Keratinocyte (primary cell): ENCODE measurements at regions not wholly inside any gene's neighbourhood (a gene's known extent, or its start where the extent isn't known, plus 50 kb on each side); places are given as distances from the start of the nearest gene placed in this dataset.
"Not testable (repeated sequence)": the region's sequence is repeated elsewhere in the genome, so short reads cannot be mapped to it uniquely, and the experiment has no call there.

ENCODE experiments used
- DNase-seq: peaks from one replicate; pipeline ENCODE4 v3.0.0-alpha.2; 2011; ENCODE audit warnings: low read depth, missing footprints, low spot score
- FAIRE-seq: peaks from 2 replicates; lab custom pipeline; 2011; peaks lifted over from hg19 to GRCh38; lab: Jason Lieb, UNC
- H2AFZ ChIP-seq: 2 replicates; pipeline ENCODE4 v1.6.0; 2012; ENCODE audit warnings: low read length, control low read depth, inconsistent platforms; ENCODE audit not compliant: control insufficient read depth
- H3K27ac ChIP-seq: 2 replicates; pipeline ENCODE4 v1.5.1; 2011; ENCODE audit warnings: low read length; ENCODE audit not compliant: control insufficient read depth, insufficient read depth
- H3K27me3 ChIP-seq: 3 replicates; pipeline ENCODE4 v1.6.0; 2011; ENCODE audit warnings: low read length; ENCODE audit not compliant: control insufficient read depth, insufficient read depth; ENCODE audit errors: extremely low read depth
- H3K36me3 ChIP-seq, 2 experiments: 2 replicates in 1 of 2; 3 replicates in 1 of 2; pipeline ENCODE4 v1.5.1; 2011; ENCODE audit warnings: low read length in 2 of 2, mild to moderate bottlenecking in 1 of 2; ENCODE audit not compliant: control insufficient read depth in 2 of 2, insufficient read depth in 2 of 2; ENCODE audit errors: extremely low read depth in 1 of 2
- H3K4me1 ChIP-seq: 3 replicates; pipeline ENCODE4 v1.5.1; 2011; ENCODE audit warnings: low read length; ENCODE audit not compliant: control insufficient read depth, insufficient read depth; ENCODE audit errors: extremely low read depth
- H3K4me2 ChIP-seq: 3 replicates; pipeline ENCODE4 v1.6.0; 2011; ENCODE audit warnings: low read depth, low read length; ENCODE audit not compliant: control insufficient read depth, insufficient read depth; ENCODE audit errors: extremely low read depth
- H3K4me3 ChIP-seq, 3 experiments: fragments of 200-600 bp in 1 of 3; sonication (generic) in 1 of 3; 2 replicates in 2 of 3; 3 replicates in 1 of 3; pipeline ENCODE4 v1.5.1; 2011 to 2016; ENCODE audit warnings: low read length in 3 of 3, mild to moderate bottlenecking in 3 of 3, control low read depth in 2 of 3, inconsistent platforms in 1 of 3, low read depth in 1 of 3, mixed read lengths in 1 of 3, mixed run types in 1 of 3, moderate library complexity in 1 of 3; ENCODE audit not compliant: control insufficient read depth in 2 of 3, insufficient read depth in 2 of 3; ENCODE audit errors: extremely low read depth in 1 of 3
- H3K79me2 ChIP-seq: 2 replicates; pipeline ENCODE4 v1.6.0; 2012; ENCODE audit warnings: low read length; ENCODE audit not compliant: control insufficient read depth, insufficient read depth
- H3K9ac ChIP-seq: 3 replicates; pipeline ENCODE4 v1.6.0; 2011; ENCODE audit warnings: low read length; ENCODE audit not compliant: control insufficient read depth, insufficient read depth; ENCODE audit errors: extremely low read depth
- H3K9me1 ChIP-seq: 3 replicates; pipeline ENCODE4 v1.6.0; 2011; ENCODE audit warnings: low read length; ENCODE audit not compliant: control insufficient read depth, insufficient read depth; ENCODE audit errors: extremely low read depth
- H3K9me3 ChIP-seq: 2 replicates; pipeline ENCODE4 v1.5.1; 2012; ENCODE audit warnings: low read depth, low read length; ENCODE audit not compliant: control insufficient read depth
- H4K20me1 ChIP-seq: 3 replicates; pipeline ENCODE4 v1.6.0; 2011; ENCODE audit warnings: low read length; ENCODE audit not compliant: control insufficient read depth, insufficient read depth; ENCODE audit errors: extremely low read depth
- EZH2 ChIP-seq: IDR thresholded peaks from one replicate; pipeline ENCODE4 v1.6.1; 2012; ENCODE audit warnings: inconsistent platforms, mild to moderate bottlenecking, low read length, moderate library complexity
- dilution Hi-C: fragments of 300-500 bp; cut with MboI; formaldehyde crosslinking; loops from one replicate; pipeline ENCODE4 v1.7.0; 2020; ENCODE audit warnings: low sequenced_read_pairs; ENCODE audit not compliant: extremely low pct_ligation_motif_present
- TF ChIP-seq, protein P1 (sequence below), 3 experiments: IDR thresholded peaks in 1 of 3; conservative IDR thresholded peaks in 1 of 3; optimal IDR thresholded peaks in 1 of 3; 2 replicates in 2 of 3; 3 replicates in 1 of 3; pipeline versions ENCODE3 to v1.5.1; 2011; ENCODE audit warnings: low read length in 3 of 3, mild to moderate bottlenecking in 3 of 3, moderate library complexity in 2 of 3, control low read depth in 1 of 3, inconsistent platforms in 1 of 3; ENCODE audit not compliant: insufficient read depth in 2 of 3; ENCODE audit errors: extremely low read depth in 1 of 3

DNA sequence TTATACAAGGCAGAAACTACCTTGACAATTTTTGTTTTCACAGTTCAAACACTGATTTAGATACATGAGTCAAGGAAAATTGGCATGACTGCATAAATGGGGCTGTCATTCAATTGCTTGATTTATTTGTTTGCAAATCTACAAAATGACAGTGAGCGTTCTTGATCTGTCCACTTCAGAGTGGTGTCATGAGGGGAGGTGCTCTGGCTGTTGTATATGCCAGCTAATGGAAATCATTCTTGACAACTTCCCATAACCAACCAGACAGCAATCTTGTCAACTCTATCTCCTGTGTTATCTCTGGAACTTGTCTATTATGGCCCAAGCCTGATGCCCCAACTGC is 120.6 kb upstream of the UGP2 start:
- Histone ChIP-seq H3K9me1 (no peaks in the 10 kb centered on the region), H3K4me1 (no peaks in the 10 kb centered on the region), H3K9ac (no peak overlapping the region), H3K27me3 (no peaks in the 10 kb centered on the region), H3K36me3 (no peaks in the 10 kb centered on the region), H4K20me1 (no peaks in the 10 kb centered on the region), H2AFZ (no peak overlapping the region), H3K79me2 (no peaks in the 10 kb centered on the region), H3K9me3 (no peaks in the 10 kb centered on the region), H3K27ac (no peak overlapping the region), H3K4me2 (no peak overlapping the region), H3K4me3 (no peak overlapping the region)
- TF ChIP-seq, protein P1, sequence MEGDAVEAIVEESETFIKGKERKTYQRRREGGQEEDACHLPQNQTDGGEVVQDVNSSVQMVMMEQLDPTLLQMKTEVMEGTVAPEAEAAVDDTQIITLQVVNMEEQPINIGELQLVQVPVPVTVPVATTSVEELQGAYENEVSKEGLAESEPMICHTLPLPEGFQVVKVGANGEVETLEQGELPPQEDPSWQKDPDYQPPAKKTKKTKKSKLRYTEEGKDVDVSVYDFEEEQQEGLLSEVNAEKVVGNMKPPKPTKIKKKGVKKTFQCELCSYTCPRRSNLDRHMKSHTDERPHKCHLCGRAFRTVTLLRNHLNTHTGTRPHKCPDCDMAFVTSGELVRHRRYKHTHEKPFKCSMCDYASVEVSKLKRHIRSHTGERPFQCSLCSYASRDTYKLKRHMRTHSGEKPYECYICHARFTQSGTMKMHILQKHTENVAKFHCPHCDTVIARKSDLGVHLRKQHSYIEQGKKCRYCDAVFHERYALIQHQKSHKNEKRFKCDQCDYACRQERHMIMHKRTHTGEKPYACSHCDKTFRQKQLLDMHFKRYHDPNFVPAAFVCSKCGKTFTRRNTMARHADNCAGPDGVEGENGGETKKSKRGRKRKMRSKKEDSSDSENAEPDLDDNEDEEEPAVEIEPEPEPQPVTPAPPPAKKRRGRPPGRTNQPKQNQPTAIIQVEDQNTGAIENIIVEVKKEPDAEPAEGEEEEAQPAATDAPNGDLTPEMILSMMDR (optimal IDR thresholded peaks at IDR 0.05 in 1 of 3, IDR thresholded peaks at IDR 0.05 in 1 of 3, conservative IDR thresholded peaks at IDR 0.05 in 1 of 3; ENCODE audit: extremely low read depth in 1 of 3, insufficient read depth in 2 of 3, low read length in 3 of 3) = no peak
- DNase-seq = no peak
- dilution Hi-C loops = no loop called here
- no peak for FAIRE-seq

DNA sequence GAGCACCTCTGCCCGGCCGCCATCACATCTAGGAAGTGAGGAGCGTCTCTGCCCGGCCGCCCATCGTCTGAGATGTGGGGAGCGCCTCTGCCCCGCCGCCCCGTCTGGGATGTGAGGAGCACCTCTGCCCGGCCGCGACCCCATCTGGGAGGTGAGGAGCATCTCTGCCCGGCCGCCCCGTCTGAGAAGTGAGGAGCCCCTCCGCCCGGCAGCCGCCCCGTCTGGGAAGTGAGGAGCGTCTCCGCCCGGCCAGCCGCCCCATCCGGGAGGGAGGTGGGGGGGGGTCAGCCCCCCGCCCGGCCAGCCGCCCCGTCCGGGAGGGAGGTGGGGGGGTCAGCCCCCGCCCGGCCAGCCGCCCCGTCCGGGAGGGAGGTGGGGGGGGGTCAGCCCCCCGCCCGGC is 119.4 kb upstream of the UGP2 start:
- H3K9me1 ChIP-seq, H3K27ac ChIP-seq, H3K4me2 ChIP-seq, H2AFZ ChIP-seq, H3K4me1 ChIP-seq, H3K79me2 ChIP-seq, H3K36me3 ChIP-seq, H3K9me3 ChIP-seq, dilution Hi-C loops, H3K4me3 ChIP-seq, FAIRE-seq, H3K27me3 ChIP-seq, DNase-seq, H4K20me1 ChIP-seq, H3K9ac ChIP-seq: not testable (repeated sequence)

DNA sequence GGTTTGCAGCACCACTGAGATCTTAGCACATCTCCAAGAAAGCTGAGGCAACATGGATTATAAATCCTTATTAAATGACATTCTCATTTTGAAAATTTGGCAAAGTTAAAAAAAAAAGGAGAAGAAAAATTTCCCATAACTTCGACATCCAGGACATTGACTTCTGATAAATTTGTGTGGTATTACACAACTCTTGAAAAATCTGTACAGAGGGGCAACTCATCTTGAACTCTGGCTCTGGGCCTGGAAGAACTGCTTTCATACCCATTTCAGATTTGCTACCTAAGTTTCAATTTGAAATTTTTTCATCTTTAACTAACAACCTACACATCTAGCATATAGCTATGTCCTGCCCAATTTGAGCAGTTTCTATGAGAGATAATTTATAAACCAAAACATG is 118.0 kb upstream of the UGP2 start:
- Histone ChIP-seq H3K27ac (no peak overlapping the region), H3K4me2 (no peak overlapping the region), H2AFZ (no peak overlapping the region), H3K9me1 (no peaks in the 10 kb centered on the region), H3K9ac (no peak overlapping the region), H3K36me3 (no peaks in the 10 kb centered on the region), H3K4me3 (no peak overlapping the region), H3K27me3 (no peaks in the 10 kb centered on the region), H4K20me1 (no peaks in the 10 kb centered on the region), H3K9me3 (no peaks in the 10 kb centered on the region), H3K79me2 (no peaks in the 10 kb centered on the region), H3K4me1 (no peaks in the 10 kb centered on the region)
- TF ChIP-seq, protein P1 (optimal IDR thresholded peaks at IDR 0.05 in 1 of 3, IDR thresholded peaks at IDR 0.05 in 1 of 3, conservative IDR thresholded peaks at IDR 0.05 in 1 of 3; ENCODE audit: extremely low read depth in 1 of 3, insufficient read depth in 2 of 3, low read length in 3 of 3) = no peak
- TF ChIP-seq EZH2 = no peak
- FAIRE-seq = no peak
- DNase-seq = no peak
- dilution Hi-C loops = no loop called here

DNA sequence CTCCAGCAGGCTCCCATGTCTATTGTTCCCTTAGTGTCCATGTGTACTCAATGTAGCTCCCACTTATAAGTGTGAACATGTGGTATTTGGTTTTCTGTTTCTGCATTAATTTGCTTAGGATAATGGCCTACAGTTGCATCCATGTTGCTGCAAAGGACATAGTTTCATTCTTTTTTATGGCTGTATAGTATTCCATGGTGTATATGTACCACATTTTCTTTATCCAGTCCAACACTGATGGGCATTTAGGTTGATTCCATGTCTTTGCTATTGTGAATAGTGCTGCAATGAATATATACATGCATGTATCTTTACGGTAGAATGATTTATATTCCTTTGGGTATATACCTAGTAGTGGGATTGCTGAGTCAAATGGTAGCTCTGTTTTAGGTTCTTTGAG is 116.5 kb upstream of the UGP2 start:
- H3K9me1 ChIP-seq, H4K20me1 ChIP-seq, H2AFZ ChIP-seq, FAIRE-seq, H3K27me3 ChIP-seq, H3K9me3 ChIP-seq, H3K36me3 ChIP-seq, H3K27ac ChIP-seq, H3K79me2 ChIP-seq, H3K4me2 ChIP-seq, H3K4me3 ChIP-seq, H3K4me1 ChIP-seq, H3K9ac ChIP-seq, dilution Hi-C loops, DNase-seq: not testable (repeated sequence)
